ENCODE measurements at regions not wholly inside any gene's neighbourhood (a gene's known extent, or its start where the extent isn't known, plus 50 kb on each side); places are given as distances from the start of the nearest gene placed in this dataset.

DNA sequence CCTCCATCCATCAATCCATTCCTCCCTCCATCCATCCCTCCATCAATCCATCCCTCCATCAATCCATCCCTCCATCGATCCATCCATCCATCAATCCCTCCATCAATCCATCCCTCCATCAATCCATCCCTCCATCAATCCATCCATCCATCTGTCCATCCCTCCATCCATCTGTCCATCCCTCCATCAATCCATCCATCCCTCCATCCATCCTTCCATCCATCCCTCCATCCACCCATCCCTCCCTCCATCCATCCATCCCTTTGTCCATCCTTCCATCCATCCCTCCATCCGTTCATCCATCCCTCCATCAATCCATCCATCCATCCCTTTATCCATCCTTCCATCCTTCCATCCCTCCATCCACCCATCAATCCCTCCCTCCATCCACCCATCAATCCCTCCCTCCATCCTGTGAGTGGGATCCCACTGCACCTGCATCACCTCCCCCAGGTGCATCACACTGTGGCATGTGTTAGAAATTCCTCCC is 338.1 kb upstream of the SFSWAP start:
- TF ChIP-seq POLR2AphosphoS5 (IDR thresholded peaks at IDR 0.05; ENCODE audit: low read depth) (no peak), SPI1 (IDR thresholded peaks at IDR 0.05; ENCODE audit: borderline replicate concordance, low read depth) (no peak), GABPA (IDR thresholded peaks at IDR 0.05; ENCODE audit: low read depth) (no peak)
- TF ChIP-seq, protein P1, sequence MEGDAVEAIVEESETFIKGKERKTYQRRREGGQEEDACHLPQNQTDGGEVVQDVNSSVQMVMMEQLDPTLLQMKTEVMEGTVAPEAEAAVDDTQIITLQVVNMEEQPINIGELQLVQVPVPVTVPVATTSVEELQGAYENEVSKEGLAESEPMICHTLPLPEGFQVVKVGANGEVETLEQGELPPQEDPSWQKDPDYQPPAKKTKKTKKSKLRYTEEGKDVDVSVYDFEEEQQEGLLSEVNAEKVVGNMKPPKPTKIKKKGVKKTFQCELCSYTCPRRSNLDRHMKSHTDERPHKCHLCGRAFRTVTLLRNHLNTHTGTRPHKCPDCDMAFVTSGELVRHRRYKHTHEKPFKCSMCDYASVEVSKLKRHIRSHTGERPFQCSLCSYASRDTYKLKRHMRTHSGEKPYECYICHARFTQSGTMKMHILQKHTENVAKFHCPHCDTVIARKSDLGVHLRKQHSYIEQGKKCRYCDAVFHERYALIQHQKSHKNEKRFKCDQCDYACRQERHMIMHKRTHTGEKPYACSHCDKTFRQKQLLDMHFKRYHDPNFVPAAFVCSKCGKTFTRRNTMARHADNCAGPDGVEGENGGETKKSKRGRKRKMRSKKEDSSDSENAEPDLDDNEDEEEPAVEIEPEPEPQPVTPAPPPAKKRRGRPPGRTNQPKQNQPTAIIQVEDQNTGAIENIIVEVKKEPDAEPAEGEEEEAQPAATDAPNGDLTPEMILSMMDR (IDR thresholded peaks at IDR 0.05; ENCODE audit: insufficient read depth, low read length) = no peak
- TF ChIP-seq, protein P2, sequence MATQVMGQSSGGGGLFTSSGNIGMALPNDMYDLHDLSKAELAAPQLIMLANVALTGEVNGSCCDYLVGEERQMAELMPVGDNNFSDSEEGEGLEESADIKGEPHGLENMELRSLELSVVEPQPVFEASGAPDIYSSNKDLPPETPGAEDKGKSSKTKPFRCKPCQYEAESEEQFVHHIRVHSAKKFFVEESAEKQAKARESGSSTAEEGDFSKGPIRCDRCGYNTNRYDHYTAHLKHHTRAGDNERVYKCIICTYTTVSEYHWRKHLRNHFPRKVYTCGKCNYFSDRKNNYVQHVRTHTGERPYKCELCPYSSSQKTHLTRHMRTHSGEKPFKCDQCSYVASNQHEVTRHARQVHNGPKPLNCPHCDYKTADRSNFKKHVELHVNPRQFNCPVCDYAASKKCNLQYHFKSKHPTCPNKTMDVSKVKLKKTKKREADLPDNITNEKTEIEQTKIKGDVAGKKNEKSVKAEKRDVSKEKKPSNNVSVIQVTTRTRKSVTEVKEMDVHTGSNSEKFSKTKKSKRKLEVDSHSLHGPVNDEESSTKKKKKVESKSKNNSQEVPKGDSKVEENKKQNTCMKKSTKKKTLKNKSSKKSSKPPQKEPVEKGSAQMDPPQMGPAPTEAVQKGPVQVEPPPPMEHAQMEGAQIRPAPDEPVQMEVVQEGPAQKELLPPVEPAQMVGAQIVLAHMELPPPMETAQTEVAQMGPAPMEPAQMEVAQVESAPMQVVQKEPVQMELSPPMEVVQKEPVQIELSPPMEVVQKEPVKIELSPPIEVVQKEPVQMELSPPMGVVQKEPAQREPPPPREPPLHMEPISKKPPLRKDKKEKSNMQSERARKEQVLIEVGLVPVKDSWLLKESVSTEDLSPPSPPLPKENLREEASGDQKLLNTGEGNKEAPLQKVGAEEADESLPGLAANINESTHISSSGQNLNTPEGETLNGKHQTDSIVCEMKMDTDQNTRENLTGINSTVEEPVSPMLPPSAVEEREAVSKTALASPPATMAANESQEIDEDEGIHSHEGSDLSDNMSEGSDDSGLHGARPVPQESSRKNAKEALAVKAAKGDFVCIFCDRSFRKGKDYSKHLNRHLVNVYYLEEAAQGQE (IDR thresholded peaks at IDR 0.05; ENCODE audit: insufficient replicate concordance, low read depth) = no peak
- no peak overlapping the region for H3K27ac ChIP-seq (replicated peaks)
- H3K4me3 ChIP-seq (replicated peaks; ENCODE audit: insufficient read depth, low read length) = no peak overlapping the region
- DNase-seq (ENCODE audit: low read depth in 1 of 2, low spot score in 1 of 2) = no peak
- H3K27me3 ChIP-seq (ENCODE audit: insufficient read depth, poor library complexity, severe bottlenecking) = no peaks in the 10 kb centered on the region

DNA sequence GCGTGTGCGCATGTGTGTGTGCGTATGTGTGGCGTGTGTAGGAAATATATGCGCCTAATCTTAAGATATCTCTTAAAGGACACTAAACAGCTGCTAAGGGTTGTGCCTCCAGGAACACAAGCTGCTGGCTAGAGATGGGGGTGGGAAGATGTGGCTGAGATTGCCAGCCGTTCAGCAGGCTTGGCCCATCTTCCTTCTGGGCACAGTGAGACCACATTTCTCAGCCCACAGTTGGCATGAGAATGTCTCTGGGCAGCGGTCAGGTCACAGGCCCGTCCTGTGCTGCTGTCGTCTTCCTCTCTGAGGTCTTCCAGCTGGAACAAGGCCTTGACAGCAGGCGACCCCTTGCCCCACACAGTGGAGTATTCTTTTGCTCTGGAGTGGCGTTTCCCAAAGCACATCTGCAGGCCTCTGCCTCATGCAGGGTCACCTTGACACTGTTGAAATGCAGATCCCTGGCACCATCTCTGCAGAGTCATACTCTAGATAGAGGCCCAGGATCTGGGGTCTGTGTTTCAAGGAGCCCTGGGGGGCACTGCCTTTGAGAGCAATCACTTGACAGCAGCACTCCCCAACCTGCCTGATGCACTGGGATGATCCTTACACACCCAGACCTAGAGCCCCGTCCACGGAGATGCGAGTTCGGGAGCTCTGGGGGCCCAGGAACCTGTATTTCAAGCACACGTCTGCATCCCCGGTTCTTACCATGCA is 335.5 kb upstream of the SFSWAP start:
- H3K27me3 ChIP-seq (ENCODE audit: insufficient read depth, poor library complexity, severe bottlenecking) = no peaks in the 10 kb centered on the region
- H3K4me3 ChIP-seq (replicated peaks; ENCODE audit: insufficient read depth, low read length) = no peak overlapping the region
- TF ChIP-seq, protein P2 (IDR thresholded peaks at IDR 0.05; ENCODE audit: insufficient replicate concordance, low read depth) = no peak
- no peak for TF ChIP-seq SPI1 (IDR thresholded peaks at IDR 0.05; ENCODE audit: borderline replicate concordance, low read depth)
- TF ChIP-seq POLR2AphosphoS5 (IDR thresholded peaks at IDR 0.05; ENCODE audit: low read depth) = no peak
- TF ChIP-seq GABPA (IDR thresholded peaks at IDR 0.05; ENCODE audit: low read depth) = no peak
- TF ChIP-seq, protein P1 (IDR thresholded peaks at IDR 0.05; ENCODE audit: insufficient read depth, low read length) = no peak
- no peak overlapping the region for H3K27ac ChIP-seq (replicated peaks)
- DNase-seq (ENCODE audit: low read depth in 1 of 2, low spot score in 1 of 2) = no peak

DNA sequence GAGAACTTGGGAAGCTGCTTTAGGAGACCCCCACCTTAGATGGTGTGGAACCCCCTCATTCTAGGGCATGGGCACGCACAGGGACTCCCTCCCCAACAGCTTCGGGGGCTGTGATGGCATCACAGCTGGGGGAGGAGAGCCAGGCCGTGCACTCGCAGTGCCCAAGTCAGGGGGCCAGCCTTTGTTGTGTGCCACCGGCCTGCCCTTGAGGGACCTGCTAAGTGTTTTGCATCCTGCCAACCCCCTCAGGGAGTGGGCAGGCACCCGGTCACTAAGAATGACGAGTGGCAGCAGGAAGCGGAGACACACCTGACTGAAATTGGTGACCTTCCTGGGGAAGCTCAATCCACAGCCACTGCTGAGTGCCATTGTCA is 334.9 kb upstream of the SFSWAP start:
- H3K4me3 ChIP-seq (replicated peaks; ENCODE audit: insufficient read depth, low read length) = no peak overlapping the region
- H3K27me3 ChIP-seq (ENCODE audit: insufficient read depth, poor library complexity, severe bottlenecking) = no peaks in the 10 kb centered on the region
- H3K27ac ChIP-seq (replicated peaks) = no peak overlapping the region
- no peak for TF ChIP-seq SPI1 (IDR thresholded peaks at IDR 0.05; ENCODE audit: borderline replicate concordance, low read depth)
- TF ChIP-seq, protein P2 (IDR thresholded peaks at IDR 0.05; ENCODE audit: insufficient replicate concordance, low read depth) = no peak
- no peak for TF ChIP-seq GABPA (IDR thresholded peaks at IDR 0.05; ENCODE audit: low read depth)
- TF ChIP-seq POLR2AphosphoS5 (IDR thresholded peaks at IDR 0.05; ENCODE audit: low read depth) = no peak
- TF ChIP-seq, protein P1 (IDR thresholded peaks at IDR 0.05; ENCODE audit: insufficient read depth, low read length) = no peak
- DNase-seq (ENCODE audit: low read depth in 1 of 2, low spot score in 1 of 2) = no peak
